OCI-LY7 (cell line): ENCODE measurements at regions not wholly inside any gene's neighbourhood (a gene's known extent, or its start where the extent isn't known, plus 50 kb on each side); places are given as distances from the start of the nearest gene placed in this dataset.

Experiments
- CTCF ChIP-seq: fragments of 200-600 bp; sonication (generic); conservative IDR thresholded peaks from 2 replicates; pipeline ENCODE4 v1.5.1; 2014; ENCODE audit warnings: mild to moderate bottlenecking, antibody characterized with exemption, low read length, moderate library complexity, mixed read lengths
- EZH2phosphoT487 ChIP-seq: fragments of 200-600 bp; sonication (generic); IDR thresholded peaks from 2 replicates; pipeline ENCODE4 v1.6.1; 2018; ENCODE audit warnings: low read depth, borderline replicate concordance, mild to moderate bottlenecking, mixed run types, antibody characterized with exemption, low read length, moderate library complexity, mixed read lengths

GRCh38 chr12:67546746-67547145, 101.8 kb upstream of the DYRK2 start:
- TF ChIP-seq CTCF (no peak), EZH2phosphoT487 (no peak)
